HuH-7 (cell line): ENCODE measurements at regions not wholly inside any gene's neighbourhood (a gene's known extent, or its start where the extent isn't known, plus 50 kb on each side); places are given as distances from the start of the nearest gene placed in this dataset.

Source experiments
- DNase-seq: peaks from one replicate; pipeline ENCODE4 v3.0.0; 2011; ENCODE audit warnings: low spot score

GRCh38 chr1:234881893-234882771 lies 246.5 kb downstream of the TOMM20 start:
- DNase-seq: no peak

DNA sequence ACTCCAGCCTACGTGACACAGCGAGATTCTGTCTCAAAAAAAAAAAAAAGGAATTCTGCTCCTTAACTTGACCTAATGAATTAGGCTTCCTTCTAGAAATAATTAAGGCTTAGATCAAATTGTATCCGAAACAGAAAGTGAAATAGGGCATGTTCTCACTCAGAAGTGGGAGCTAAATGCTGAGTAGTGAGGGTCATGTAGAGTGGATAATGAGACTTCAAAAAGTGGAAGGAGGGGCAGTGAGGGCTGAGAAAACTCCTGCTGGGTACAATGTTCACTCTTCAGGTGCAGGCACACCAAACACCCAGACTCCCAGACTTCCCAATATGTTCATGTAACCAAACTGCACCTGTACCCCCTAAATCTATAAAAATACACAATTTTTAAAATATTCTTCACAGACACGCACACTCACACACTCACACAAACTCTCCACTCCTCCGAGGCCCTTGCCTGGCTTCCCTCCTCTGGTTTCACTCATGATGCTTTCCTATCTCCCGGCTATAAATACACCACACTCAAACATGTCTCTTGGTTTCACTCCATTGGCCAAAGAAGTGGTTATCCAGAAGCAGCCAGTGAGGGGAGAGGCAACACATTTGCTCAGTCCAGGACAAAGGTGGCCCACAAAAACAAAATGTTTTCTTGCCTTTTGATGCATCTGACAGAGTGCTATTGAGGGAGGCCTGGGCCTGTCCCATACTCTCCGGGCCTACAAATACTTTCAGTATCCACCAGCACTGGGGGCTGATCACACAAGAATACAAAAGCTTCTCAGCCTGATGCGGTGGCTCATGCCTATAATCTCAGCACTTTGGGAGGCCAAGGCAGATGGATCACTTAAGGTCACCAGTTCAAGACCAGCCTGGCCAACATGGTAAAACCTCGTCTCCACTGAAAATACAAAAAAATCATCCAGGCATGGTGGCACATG lies 249.2 kb downstream of the TOMM20 start:
- DNase-seq: no peak

- DNase-seq: no peak
Observed at GRCh38 chr1:234878288-234878687, 250.3 kb downstream of the TOMM20 start.

DNA sequence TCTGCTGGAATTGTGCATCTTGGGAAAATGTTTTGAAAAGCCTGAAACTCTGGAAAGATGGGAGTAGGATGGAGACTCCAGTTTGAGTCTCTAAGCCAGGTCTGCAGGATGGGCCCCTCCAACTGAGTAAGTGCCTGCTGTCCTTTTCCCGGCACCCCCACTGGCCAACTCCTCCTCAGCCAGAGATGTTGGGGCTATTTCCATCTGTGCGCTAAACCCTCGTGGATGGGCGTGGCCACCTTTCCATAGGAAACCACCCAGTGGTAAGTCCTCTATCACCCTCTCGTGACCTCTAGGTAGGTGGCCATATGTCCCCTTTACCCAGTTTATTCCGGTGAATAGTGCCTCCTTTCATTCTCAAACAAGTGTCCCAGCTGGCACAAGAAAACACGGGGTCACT lies 250.9 kb downstream of the TOMM20 start:
- no peak for DNase-seq

GRCh38 chr1:234875953-234876855 lies 252.4 kb downstream of the TOMM20 start:
- peak; percentile 88 for DNase-seq

DNA sequence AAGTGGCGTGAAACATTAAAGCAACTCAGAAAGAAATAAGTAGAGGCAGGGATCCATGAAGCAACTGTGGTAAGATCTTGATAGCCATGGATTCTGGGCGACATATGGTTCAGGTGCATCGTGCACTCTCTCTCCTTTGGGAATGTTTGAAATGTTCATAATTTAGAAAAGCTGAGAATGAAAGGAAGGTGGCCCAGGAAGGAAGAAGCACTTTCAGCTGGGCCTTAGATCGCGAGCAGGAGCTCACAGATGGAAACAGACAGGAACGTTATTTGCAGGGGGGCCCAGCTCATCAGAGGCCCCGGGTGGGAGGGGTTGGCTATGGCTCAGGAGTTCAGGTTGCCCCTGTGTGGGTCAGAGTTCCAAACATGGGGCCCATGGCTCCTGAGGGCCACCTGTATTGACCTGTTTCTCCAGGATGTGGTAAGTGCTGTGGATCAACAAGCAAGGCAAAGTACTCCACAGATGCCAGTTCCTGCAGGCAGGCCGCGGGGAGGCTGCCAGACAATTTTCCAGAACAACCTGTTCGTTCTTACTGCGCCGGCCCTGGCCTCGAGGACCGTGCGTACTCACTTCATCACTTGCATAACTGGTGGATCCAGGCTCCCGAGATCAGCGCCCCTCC lies 253.2 kb downstream of the TOMM20 start:
- DNase-seq: peak; percentile 50

- no peak for DNase-seq
Observed at GRCh38 chr1:234874291-234875288, 254.0 kb downstream of the TOMM20 start.

GRCh38 chr1:234871710-234872271 lies 256.8 kb downstream of the TOMM20 start:
- no peak for DNase-seq

- no peak for DNase-seq
Observed at GRCh38 chr1:234871039-234871709, 257.5 kb downstream of the TOMM20 start.

- no peak for DNase-seq
Observed at GRCh38 chr1:234870020-234870981, 258.3 kb downstream of the TOMM20 start.

GRCh38 chr1:234869182-234870019 lies 259.2 kb downstream of the TOMM20 start:
- DNase-seq: no peak

DNA sequence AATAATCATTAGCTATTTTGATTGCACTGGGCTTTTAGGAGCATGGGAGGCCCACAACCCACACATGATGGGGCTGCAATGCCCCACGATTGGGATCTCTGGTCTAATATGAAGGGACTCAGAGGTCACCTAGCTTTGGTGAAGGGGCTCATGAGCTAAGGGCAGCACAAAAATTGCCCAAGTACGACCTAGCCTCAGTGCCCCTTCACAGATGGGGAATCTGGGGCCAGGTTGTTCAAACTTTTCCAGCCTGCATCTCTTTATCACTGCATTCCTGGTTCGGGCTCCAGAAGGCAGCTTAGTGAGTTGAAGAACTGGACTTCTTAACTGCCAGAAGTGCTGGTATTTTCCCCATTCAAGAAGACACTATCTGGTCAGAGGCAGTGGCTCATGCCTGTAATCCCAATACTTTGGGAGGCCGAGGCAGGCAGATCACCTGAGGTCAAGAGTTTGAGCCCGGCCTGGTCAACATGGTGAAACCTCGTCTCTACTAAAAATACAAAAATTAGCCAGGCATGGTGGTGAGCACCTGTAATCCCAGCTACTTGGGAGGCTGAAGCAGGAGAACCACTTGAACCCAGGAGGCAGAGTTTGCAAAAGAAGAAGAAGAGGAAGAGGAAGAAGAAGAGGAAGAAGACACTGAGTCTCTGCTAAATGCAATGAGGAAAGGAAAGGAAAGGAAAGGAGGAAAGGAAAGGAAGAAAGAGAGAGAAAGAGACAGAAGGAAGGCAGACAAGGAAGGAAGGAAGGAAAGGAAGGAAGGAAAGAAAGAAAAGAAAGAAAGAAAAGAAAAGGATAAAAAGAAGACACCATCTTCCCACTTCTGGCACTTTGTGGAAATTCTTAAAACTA lies 258.5 kb upstream of the IRF2BP2 start:
- DNase-seq: no peak

DNA sequence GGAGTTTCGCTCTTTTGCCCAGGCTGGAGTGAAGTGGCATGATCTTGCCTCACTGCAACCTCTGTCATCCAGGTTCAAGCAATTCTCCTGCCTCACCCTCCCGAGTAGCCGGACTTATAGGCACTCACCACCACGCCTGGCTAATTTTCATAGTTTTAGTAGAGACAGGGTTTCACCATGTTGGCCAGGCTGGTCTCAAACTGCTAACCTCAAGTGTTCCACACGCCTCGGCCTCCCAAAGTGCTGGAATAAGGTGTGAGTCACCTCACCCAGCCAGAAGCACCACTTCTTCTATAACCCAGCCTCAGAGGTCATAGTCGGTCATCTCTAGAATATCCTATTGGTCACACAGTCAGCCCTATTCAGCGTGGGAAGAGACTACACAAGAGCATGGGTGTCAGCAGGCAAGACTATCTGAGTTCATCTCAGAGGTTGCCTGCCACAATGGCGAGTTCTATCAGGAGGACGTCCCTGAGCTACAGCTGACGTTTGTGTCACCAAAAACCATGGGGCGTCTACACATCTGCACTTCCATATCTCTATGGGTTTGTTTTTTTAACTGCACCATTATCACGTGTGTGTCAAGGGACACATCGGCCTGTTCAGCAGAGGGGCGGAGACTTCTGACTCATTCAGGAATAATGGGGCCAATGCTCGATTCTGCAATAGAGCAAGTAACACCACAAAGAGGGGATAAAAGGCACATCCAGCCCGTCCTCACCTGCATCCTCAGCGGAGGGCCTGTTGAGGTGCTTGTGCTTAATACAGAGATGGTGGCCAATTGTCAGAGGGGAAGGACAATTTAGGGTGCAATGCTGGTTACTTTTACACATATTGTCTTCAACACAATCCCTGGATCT lies 256.3 kb upstream of the IRF2BP2 start:
- no peak for DNase-seq

- no peak for DNase-seq
Observed at GRCh38 chr1:234865171-234866006, 255.4 kb upstream of the IRF2BP2 start.
